ENCODE measurements at regions not wholly inside any gene's neighbourhood (a gene's known extent, or its start where the extent isn't known, plus 50 kb on each side); places are given as distances from the start of the nearest gene placed in this dataset.

GRCh38 chr4:89586318-89586717 is 250.6 kb downstream of the SNCA start:
- TF ChIP-seq POLR2A (IDR thresholded peaks at IDR 0.05) (no peak), CTCF (IDR thresholded peaks at IDR 0.05) (no peak)
- H3K9me3 ChIP-seq: no peaks in the 10 kb centered on the region
- H3K4me1 ChIP-seq (ENCODE audit: insufficient read depth): no peaks in the 10 kb centered on the region
- no peaks in the 10 kb centered on the region for H3K27me3 ChIP-seq
- H3K4me3 ChIP-seq: no peak overlapping the region
- H3K27ac ChIP-seq: no peak overlapping the region
- intact Hi-C loops (cut with DNase I): no loop called here
- WGBS, 3 donors: 64 to 69% (median 65%) methylated on average over 3 of the region's 3 CpGs
- no peaks in the 10 kb centered on the region for H3K36me3 ChIP-seq
- DNase-seq: no peak

DNA sequence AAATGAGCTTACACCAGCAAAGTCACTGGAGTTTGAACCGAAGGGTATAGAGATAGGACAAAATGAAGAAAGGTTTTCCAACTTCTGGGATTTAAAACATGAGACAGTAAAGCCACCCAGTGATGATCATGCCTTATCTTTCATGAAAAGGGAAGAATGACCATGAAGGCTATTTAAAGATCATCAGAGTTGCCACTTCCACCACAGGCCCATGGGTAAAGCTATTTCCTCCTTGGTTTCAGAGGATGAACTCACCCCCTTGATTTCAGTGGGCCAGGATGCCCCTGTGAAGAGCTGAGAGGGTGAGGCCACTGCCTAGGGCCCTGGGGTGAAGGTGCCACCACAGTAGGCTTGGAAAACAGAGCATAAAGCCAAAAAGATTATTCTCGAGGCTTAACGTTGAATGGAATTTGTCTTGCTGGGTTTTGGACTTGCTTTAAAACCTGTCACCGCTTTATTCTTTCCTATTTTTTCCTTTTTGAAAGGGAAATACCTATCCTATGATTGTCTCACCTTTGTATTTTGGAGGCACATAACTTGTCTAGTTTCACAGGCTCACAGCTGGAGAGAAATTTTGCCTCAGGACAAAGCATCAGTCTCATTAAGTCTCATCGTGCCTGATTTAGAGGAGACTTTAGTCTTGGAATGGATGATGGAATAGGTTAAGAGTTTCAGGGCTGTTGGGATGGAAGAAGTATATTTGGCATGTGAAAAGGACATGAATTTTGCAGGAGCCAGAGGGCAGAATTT is 254.0 kb downstream of the SNCA start:
- WGBS, 3 donors: 87 to 91% (median 90%) methylated on average over 5 of the region's 5 CpGs

DNA sequence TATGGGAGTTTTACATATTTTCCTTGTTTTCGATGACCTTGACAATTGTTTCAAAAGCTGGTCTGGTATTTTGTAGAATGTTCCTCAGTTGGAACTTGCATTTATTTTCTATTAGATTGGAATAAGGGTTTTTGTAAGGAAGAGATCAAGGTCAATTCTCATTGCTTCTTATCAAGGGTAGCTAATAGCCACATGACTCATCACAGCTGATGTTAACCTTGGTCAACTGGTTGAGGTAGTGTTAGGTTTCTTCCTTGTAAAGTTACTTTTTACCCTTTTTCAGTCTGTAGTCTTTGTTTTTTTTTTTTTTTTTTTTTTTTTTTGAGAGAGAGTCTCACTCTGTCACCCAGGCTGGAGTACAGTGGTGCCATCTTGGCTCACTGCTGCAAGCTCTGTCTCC is 257.2 kb downstream of the SNCA start:
- Histone ChIP-seq H3K4me3 (no peak overlapping the region), H3K27ac (no peak overlapping the region), H3K27me3 (no peaks in the 10 kb centered on the region), H3K4me1 (ENCODE audit: insufficient read depth) (no peaks in the 10 kb centered on the region), H3K9me3 (no peaks in the 10 kb centered on the region), H3K36me3 (no peaks in the 10 kb centered on the region)
- intact Hi-C loops (cut with DNase I): no loop called here
- TF ChIP-seq CTCF (IDR thresholded peaks at IDR 0.05): no peak
- no peak for TF ChIP-seq POLR2A (IDR thresholded peaks at IDR 0.05)
- TF ChIP-seq EP300 (IDR thresholded peaks at IDR 0.05): no peak
- 0 to 3% (median 0%) methylated on average over 1 of the region's 1 CpG for WGBS, 3 donors
- no peak for DNase-seq

More for the DNA sequence above, 254.0 kb downstream of the SNCA start:
- Histone ChIP-seq H3K36me3 (no peaks in the 10 kb centered on the region), H3K27ac (no peak overlapping the region), H3K4me3 (no peak overlapping the region), H3K9me3 (no peaks in the 10 kb centered on the region), H3K27me3 (no peaks in the 10 kb centered on the region), H3K4me1 (ENCODE audit: insufficient read depth) (no peaks in the 10 kb centered on the region)
- DNase-seq: no peak
- TF ChIP-seq POLR2A (IDR thresholded peaks at IDR 0.05) (no peak), EP300 (IDR thresholded peaks at IDR 0.05) (no peak), CTCF (IDR thresholded peaks at IDR 0.05) (no peak)
- intact Hi-C loops (cut with DNase I): no loop called here

DNA sequence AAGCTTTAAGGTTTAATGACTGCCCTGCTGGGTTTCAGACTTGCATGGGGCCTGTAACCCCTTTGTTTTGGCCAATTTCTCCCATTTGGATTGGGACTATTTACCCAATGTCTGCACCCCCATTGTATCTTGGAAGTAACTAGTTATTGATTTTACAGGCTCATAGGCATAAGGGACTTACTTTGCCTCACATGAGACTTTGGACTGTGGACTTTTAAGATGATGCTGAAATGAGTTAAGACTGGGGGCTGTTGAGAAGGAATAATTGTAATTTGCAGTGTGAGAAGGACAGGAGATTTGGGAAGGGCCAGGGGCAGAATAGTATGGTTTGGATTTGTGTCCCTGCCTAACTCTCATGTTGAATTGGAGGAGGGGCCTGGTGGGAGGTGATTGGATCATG is 260.7 kb downstream of the SNCA start:
- Histone ChIP-seq H3K4me1 (ENCODE audit: insufficient read depth) (no peaks in the 10 kb centered on the region), H3K4me3 (no peak overlapping the region), H3K9me3 (no peaks in the 10 kb centered on the region), H3K27ac (no peak overlapping the region), H3K36me3 (no peaks in the 10 kb centered on the region), H3K27me3 (no peaks in the 10 kb centered on the region)
- intact Hi-C loops (cut with DNase I): no loop called here
- TF ChIP-seq CTCF (IDR thresholded peaks at IDR 0.05) (no peak), EP300 (IDR thresholded peaks at IDR 0.05) (no peak), POLR2A (IDR thresholded peaks at IDR 0.05) (no peak)
- no peak for DNase-seq

Data from ovary (tissue), 7 donors.